HCT116 (cell line): ENCODE measurements at regions not wholly inside any gene's neighbourhood (a gene's known extent, or its start where the extent isn't known, plus 50 kb on each side); places are given as distances from the start of the nearest gene placed in this dataset.
"Not testable (repeated sequence)": the region's sequence is repeated elsewhere in the genome, so short reads cannot be mapped to it uniquely, and the experiment has no call there.

Experiments
- ATAC-seq: fragments of 200-7000 bp; cut with Tn5 transposase; 2 replicates; pipeline ENCODE4 v1.9.1; 2020; ENCODE audit warnings: mild to moderate bottlenecking, moderate library complexity
- BruUV-seq: library from RNA; stranded (reverse); fragments of 400-500 nt; replicated peaks from 2 replicates; lab custom pipeline; 2021; lab: Mats Ljungman, UMichigan
- CTCF ChIA-PET: fragments of 300-600 bp; sonication (Branson Sonifier 250); formaldehyde crosslinking; loops from one replicate; lab custom pipeline; 2021; ENCODE audit warnings: antibody characterized with exemption; lab: Charles Lee
- POLR2A ChIA-PET: fragments of 300-600, 350-600 bp; sonication (Branson Sonifier 250); formaldehyde crosslinking; loops from one replicate; lab custom pipeline; 2021; ENCODE audit warnings: antibody characterized with exemption; lab: Charles Lee
- RAD21 ChIA-PET, 2 experiments: fragments of 300-600 bp; sonication (Branson Sonifier 250); formaldehyde crosslinking; loops; one replicate each; lab custom pipeline; 2023; ENCODE audit warnings: low total read pairs in 2 of 2; ENCODE audit not compliant: uncharacterized antibody in 2 of 2, unreplicated experiment in 2 of 2, low non-redundant PET in 1 of 2; lab: Charles Lee
- DNase-seq: peaks from one replicate; pipeline ENCODE4 v3.0.0-alpha.2; 2010; ENCODE audit warnings: low read depth, low spot score
- H2AFZ ChIP-seq: fragments of 200-600 bp; shearing (Covaris generic), sonication (generic); 2 replicates; pipeline ENCODE4 v1.6.1; 2017; ENCODE audit warnings: low read depth, mixed run types, mixed read lengths, antibody characterized with exemption, low read length; ENCODE audit not compliant: poor library complexity, severe bottlenecking
- H3K27ac ChIP-seq: 2 replicates; pipeline ENCODE4 v1.5.1; 2012; ENCODE audit warnings: low read depth, low read length
- H3K27me3 ChIP-seq: fragments of 200-600 bp; sonication (generic); 2 replicates; pipeline ENCODE4 v1.6.1; 2016; ENCODE audit warnings: mixed run types, low read length, mixed read lengths; ENCODE audit not compliant: insufficient read depth
- H3K36me3 ChIP-seq, 2 experiments: fragments of 200-500 bp in 1 of 2; fragments of 200-600 bp in 1 of 2; sonication (Bioruptor generic) in 1 of 2; sonication (generic) in 1 of 2; 2 replicates each; pipeline versions ENCODE4 v1.5.1 to v1.6.1; 2014 to 2016; ENCODE audit warnings: low read length in 2 of 2, inconsistent platforms in 1 of 2, mixed read lengths in 1 of 2, mixed run types in 1 of 2; ENCODE audit not compliant: insufficient read depth in 2 of 2, control insufficient read depth in 1 of 2
- H3K4me1 ChIP-seq, 2 experiments: fragments of 200-600 bp in 1 of 2; sonication (generic) in 1 of 2; 2 replicates each; pipeline versions ENCODE4 v1.5.1 to v1.6.1; 2012 to 2017; ENCODE audit warnings: low read length in 2 of 2, inconsistent platforms in 1 of 2, mild to moderate bottlenecking in 1 of 2, mixed read lengths in 1 of 2, mixed run types in 1 of 2, moderate library complexity in 1 of 2; ENCODE audit not compliant: insufficient read depth in 2 of 2, control insufficient read depth in 1 of 2
- H3K4me2 ChIP-seq: fragments of 200-600 bp; sonication (generic); 2 replicates; pipeline ENCODE4 v1.6.1; 2017; ENCODE audit warnings: mixed run types, low read length, mixed read lengths
- H3K4me3 ChIP-seq, 2 experiments: fragments of 200-600 bp in 1 of 2; sonication (generic) in 1 of 2; replicated peaks in 1 of 2; 2 replicates each; pipeline ENCODE4 v1.5.1; 2011 to 2016; ENCODE audit warnings: low read length in 2 of 2, control low read depth in 1 of 2, low read depth in 1 of 2, mild to moderate bottlenecking in 1 of 2, mixed read lengths in 1 of 2, mixed run types in 1 of 2
- H3K79me2 ChIP-seq: fragments of 200-600 bp; sonication (generic); 2 replicates; pipeline ENCODE4 v1.6.1; 2017; ENCODE audit warnings: mild to moderate bottlenecking, mixed run types, low read length, moderate library complexity, mixed read lengths; ENCODE audit not compliant: insufficient read depth
- H3K9ac ChIP-seq: fragments of 200-600 bp; sonication (generic); 2 replicates; pipeline ENCODE4 v1.6.1; 2016; ENCODE audit warnings: low read length, mixed read lengths
- H3K9me2 ChIP-seq: fragments of 200-600 bp; sonication (generic), shearing (Covaris generic); 2 replicates; pipeline ENCODE4 v1.6.1; 2017; ENCODE audit warnings: mixed run types, mild to moderate bottlenecking, moderate library complexity; ENCODE audit not compliant: insufficient read depth
- H3K9me3 ChIP-seq, 2 experiments: fragments of 200-500 bp in 1 of 2; fragments of 200-600 bp in 1 of 2; sonication (Bioruptor generic) in 1 of 2; sonication (generic) in 1 of 2; 2 replicates each; pipeline ENCODE4 v1.6.1; 2014 to 2017; ENCODE audit warnings: low read length in 2 of 2, mixed read lengths in 2 of 2, inconsistent platforms in 1 of 2, low read depth in 1 of 2, mild to moderate bottlenecking in 1 of 2, mixed run types in 1 of 2, moderate library complexity in 1 of 2; ENCODE audit not compliant: control insufficient read depth in 1 of 2, insufficient read depth in 1 of 2
- H4K20me1 ChIP-seq: fragments of 200-600 bp; sonication (generic), shearing (Covaris generic); 2 replicates; pipeline ENCODE4 v1.6.1; 2017; ENCODE audit warnings: mixed run types, mild to moderate bottlenecking, moderate library complexity; ENCODE audit not compliant: insufficient read depth
- CBX3 ChIP-seq: IDR thresholded peaks from 2 replicates; pipeline ENCODE4 v1.6.1; 2012; ENCODE audit warnings: low read depth
- CTCF ChIP-seq, 3 experiments: fragments of 200-600 bp in 1 of 3; sonication (generic) in 1 of 3; IDR thresholded peaks in 2 of 3; conservative IDR thresholded peaks in 1 of 3; 2 replicates each; pipeline ENCODE4 v1.5.1; 2012 to 2017; ENCODE audit warnings: low read depth in 2 of 3, low read length in 2 of 3, antibody characterized with exemption in 1 of 3, borderline replicate concordance in 1 of 3, control low read depth in 1 of 3, mild to moderate bottlenecking in 1 of 3, mixed read lengths in 1 of 3, mixed run types in 1 of 3, moderate library complexity in 1 of 3; ENCODE audit not compliant: insufficient read depth in 1 of 3
- ELF1 ChIP-seq: IDR thresholded peaks from 2 replicates; pipeline ENCODE4 v1.6.1; 2012; ENCODE audit warnings: low read depth, borderline replicate concordance
- JUND ChIP-seq: IDR thresholded peaks from 2 replicates; pipeline ENCODE4 v1.6.1; 2012
- TCF7L2 ChIP-seq: IDR thresholded peaks from 2 replicates; pipeline ENCODE4 v1.7.0; 2011; ENCODE audit warnings: borderline replicate concordance, inconsistent platforms; ENCODE audit not compliant: insufficient read depth, insufficient read length; ENCODE audit errors: extremely low read depth
- intact Hi-C: fragments of 100-400 bp; cut with micrococcal nuclease; formaldehyde crosslinking; loops from 2 replicates; pipeline ENCODE4 v1.10.0; 2022

GRCh38 chr15:77870195-77871065, 207.1 kb downstream of the TBC1D2B start (continued):
- TF ChIP-seq TCF7L2 (no peak), ELF1 (no peak), CTCF (IDR thresholded peaks at IDR 0.05 in 2 of 3, conservative IDR thresholded peaks at IDR 0.05 in 1 of 3; ENCODE audit: borderline replicate concordance in 1 of 3, insufficient read depth in 1 of 3, low read depth in 2 of 3, low read length in 2 of 3) (peak; percentile 42 to 70 (median 70); a peak in 5 of 6 replicates), JUND (no peak)
- TF ChIP-seq, all 23 proteins: peak for 2

GRCh38 chr15:77869021-77869895, 208.3 kb downstream of the TBC1D2B start:
- no peak for TF ChIP-seq CBX3
- TF ChIP-seq, all 23 proteins: peak for 0
- Histone ChIP-seq H4K20me1 (no peaks in the 10 kb centered on the region), H3K9ac (no peak overlapping the region), H3K4me3 (no peak overlapping the region), H3K36me3 (no peaks in the 10 kb centered on the region), H2AFZ (no peak overlapping the region), H3K9me3 (no peaks in the 10 kb centered on the region), H3K27ac (no peak overlapping the region), H3K79me2 (no peaks in the 10 kb centered on the region), H3K27me3 (no peaks in the 10 kb centered on the region), H3K4me1 (peaks cover 0 to 7% of the 10 kb centered on the region in 2 experiments; a peak in 1 of 4 replicates), H3K4me2 (no peak overlapping the region), H3K9me2 (no peaks in the 10 kb centered on the region)
- ChIA-PET CTCF (interaction anchor here (1.2 to 1.3 kb wide), 2 partner anchors 236 to 326 kb away, joined by 3 to 4 read pairs; no protein-coding TSS in a partner anchor), RAD21 (no interaction called here), POLR2A (no interaction called here)
- intact Hi-C loops, result no loop called here
- no peak for ATAC-seq
- BruUV-seq, result no TSS peak
- DNase-seq, result no peak

GRCh38 chr15:77868048-77868629, 209.4 kb downstream of the TBC1D2B start:
- H3K27ac ChIP-seq, POLR2A ChIA-PET, H3K9me2 ChIP-seq, H3K4me1 ChIP-seq, H3K4me3 ChIP-seq, DNase-seq, H3K9ac ChIP-seq, BruUV-seq, H4K20me1 ChIP-seq, intact Hi-C loops, CTCF ChIA-PET, H3K79me2 ChIP-seq, ATAC-seq, H3K36me3 ChIP-seq, H3K9me3 ChIP-seq, H3K4me2 ChIP-seq, H2AFZ ChIP-seq, RAD21 ChIA-PET, H3K27me3 ChIP-seq: not testable (repeated sequence)
